GM23248 (cell line): ENCODE measurements at regions not wholly inside any gene's neighbourhood (a gene's known extent, or its start where the extent isn't known, plus 50 kb on each side); places are given as distances from the start of the nearest gene placed in this dataset.

Experiments used
- EZH2 ChIP-seq: fragments of 200-600 bp; sonication (generic); IDR thresholded peaks from 2 replicates; pipeline ENCODE4 v1.6.1; 2018; ENCODE audit warnings: antibody characterized with exemption, mild to moderate bottlenecking; ENCODE audit not compliant: insufficient read depth, poor library complexity, severe bottlenecking
- EZH2phosphoT487 ChIP-seq: fragments of 200-600 bp; sonication (generic); IDR thresholded peaks from 2 replicates; pipeline ENCODE4 v1.6.1; 2018; ENCODE audit warnings: antibody characterized with exemption, moderate library complexity, mild to moderate bottlenecking, low read depth; ENCODE audit not compliant: insufficient read depth

GRCh38 chr7:25565949-25566348 is 337.7 kb upstream of the NPVF start:
- no peak for TF ChIP-seq EZH2
- TF ChIP-seq EZH2phosphoT487, result no peak
